Breast epithelium (tissue), 3 donors: ENCODE measurements at regions not wholly inside any gene's neighbourhood (a gene's known extent, or its start where the extent isn't known, plus 50 kb on each side); places are given as distances from the start of the nearest gene placed in this dataset.

ENCODE experiments used
- CTCF ChIP-seq, 3 donors: fragments of 450-650 bp; IDR thresholded peaks; one replicate each; pipeline ENCODE4 v1.5.1; 2016 to 2017; ENCODE audit warnings: antibody characterized with exemption in 3 of 3, mild to moderate bottlenecking in 3 of 3, moderate library complexity in 3 of 3
- POLR2A ChIP-seq: fragments of 450-650 bp; IDR thresholded peaks from one replicate; pipeline ENCODE4 v1.6.1; 2016; ENCODE audit warnings: antibody characterized with exemption, mild to moderate bottlenecking, moderate library complexity
- POLR2AphosphoS5 ChIP-seq, 3 donors: sonication (generic); formaldehyde crosslinking; IDR thresholded peaks; one replicate each; pipeline ENCODE4 v1.6.1; 2017; ENCODE audit warnings: antibody characterized with exemption in 3 of 3

GRCh38 chr13:53351021-53351420 is 322.4 kb downstream of the OLFM4 start:
- TF ChIP-seq POLR2A, result no peak
- no peak for TF ChIP-seq CTCF (IDR thresholded peaks at IDR 0.05)
- no peak for TF ChIP-seq POLR2AphosphoS5 (IDR thresholded peaks at IDR 0.05)
